ENCODE measurements at regions not wholly inside any gene's neighbourhood (a gene's known extent, or its start where the extent isn't known, plus 50 kb on each side); places are given as distances from the start of the nearest gene placed in this dataset.

- Histone ChIP-seq H3K4me3 (no peak overlapping the region), H3K4me2 (ENCODE audit: insufficient read depth, low read length) (no peak overlapping the region), H3K9me3 (replicated peaks; ENCODE audit: control insufficient read depth, insufficient read depth, low read depth, low read length) (no peaks in the 10 kb centered on the region; the same call in 1 of the 2 replicates), H3K9me1 (ENCODE audit: control insufficient read depth, insufficient read depth, low read length) (no peaks in the 10 kb centered on the region), H3K9ac (ENCODE audit: insufficient read depth in 1 of 2, low read depth in 2 of 2, low read length in 2 of 2) (no peak overlapping the region), H3K4me1 (replicated peaks in 1 of 2; ENCODE audit: control insufficient read depth in 2 of 2, insufficient read depth in 2 of 2, low read length in 2 of 2) (no peaks in the 10 kb centered on the region), H3K36me3 (ENCODE audit: control insufficient read depth, insufficient read depth, low read length) (no peaks in the 10 kb centered on the region), H4K20me1 (replicated peaks; ENCODE audit: control insufficient read depth, insufficient read depth, low read length) (no peaks in the 10 kb centered on the region), H2AFZ (ENCODE audit: low read depth, low read length) (no peak overlapping the region), H3K27ac (ENCODE audit: extremely low read depth, low read depth, low read length) (no peak overlapping the region), H3K27me3 (ENCODE audit: control insufficient read depth in 2 of 2, insufficient read depth in 2 of 2, low read length in 2 of 2) (no peaks in the 10 kb centered on the region), H3K79me2 (ENCODE audit: control insufficient read depth, insufficient read depth, low read length) (no peaks in the 10 kb centered on the region)
- FAIRE-seq (no peak), ATAC-seq (no peak), DNase-seq (ENCODE audit: extremely low read depth in 1 of 4, low spot score in 3 of 4) (no peak)
- BruUV-seq (replicated peaks), result no TSS peak
- intact Hi-C loops (cut with micrococcal nuclease), result no loop called here
- CTCF ChIA-PET (ENCODE audit: low intra/inter-chr PET ratio), result no interaction called here
- TF ChIP-seq GABPB2 (CRISPR knock-in tag; conservative IDR thresholded peaks at IDR 0.05) (no peak), DACH1 (IDR thresholded peaks at IDR 0.05; ENCODE audit: partially characterized antibody) (no peak), ZNF79 (CRISPR knock-in tag; IDR thresholded peaks at IDR 0.05; ENCODE audit: low read depth) (no peak), SMARCB1 (IDR thresholded peaks at IDR 0.05; ENCODE audit: insufficient read length, low read depth) (no peak), BCOR (IDR thresholded peaks at IDR 0.05) (no peak), RBM17 (IDR thresholded peaks at IDR 0.05; ENCODE audit: borderline replicate concordance, low read depth, low read length) (no peak), ARHGAP35 (IDR thresholded peaks at IDR 0.05; ENCODE audit: partially characterized antibody) (no peak), ZBTB1 (CRISPR knock-in tag; IDR thresholded peaks at IDR 0.05; ENCODE audit: borderline replicate concordance, low read depth) (no peak), ZNF436 (CRISPR knock-in tag; IDR thresholded peaks at IDR 0.05) (no peak), ZNF584 (CRISPR knock-in tag; IDR thresholded peaks at IDR 0.05; ENCODE audit: low read depth) (no peak), HEY1 (CRISPR knock-in tag; IDR thresholded peaks at IDR 0.05; ENCODE audit: borderline replicate concordance) (no peak), POU5F1 (IDR thresholded peaks at IDR 0.05; ENCODE audit: borderline replicate concordance, low read depth, low read length, partially characterized antibody) (no peak), ZNF57 (CRISPR knock-in tag; IDR thresholded peaks at IDR 0.05) (no peak), ZNF695 (CRISPR knock-in tag; IDR thresholded peaks at IDR 0.05) (no peak), FOSL1 (tag; conservative IDR thresholded peaks at IDR 0.05) (no peak), POLR2AphosphoS5 (IDR thresholded peaks at IDR 0.05; ENCODE audit: control insufficient read depth, insufficient read depth, low read depth, low read length) (no peak), ZNF174 (CRISPR knock-in tag; IDR thresholded peaks at IDR 0.05) (no peak)
- TF ChIP-seq, protein P1, sequence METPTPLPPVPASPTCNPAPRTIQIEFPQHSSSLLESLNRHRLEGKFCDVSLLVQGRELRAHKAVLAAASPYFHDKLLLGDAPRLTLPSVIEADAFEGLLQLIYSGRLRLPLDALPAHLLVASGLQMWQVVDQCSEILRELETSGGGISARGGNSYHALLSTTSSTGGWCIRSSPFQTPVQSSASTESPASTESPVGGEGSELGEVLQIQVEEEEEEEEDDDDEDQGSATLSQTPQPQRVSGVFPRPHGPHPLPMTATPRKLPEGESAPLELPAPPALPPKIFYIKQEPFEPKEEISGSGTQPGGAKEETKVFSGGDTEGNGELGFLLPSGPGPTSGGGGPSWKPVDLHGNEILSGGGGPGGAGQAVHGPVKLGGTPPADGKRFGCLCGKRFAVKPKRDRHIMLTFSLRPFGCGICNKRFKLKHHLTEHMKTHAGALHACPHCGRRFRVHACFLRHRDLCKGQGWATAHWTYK (CRISPR knock-in tag; IDR thresholded peaks at IDR 0.05), result no peak
- in situ Hi-C loops (cut with MboI), result no loop called here
- POLR2A ChIA-PET, result no interaction called here
- WGBS (ENCODE audit: insufficient coverage, low coverage, missing lambda C conversion rate), result 7% methylated on average over 3 of the region's 6 CpGs
These were observed 479.6 kb upstream of the ZNF717 start for GRCh38 chr3:76264911-76265310.

All from K562 (cell line).